Germinal center (tissue), 1 donor: ENCODE measurements at regions not wholly inside any gene's neighbourhood (a gene's known extent, or its start where the extent isn't known, plus 50 kb on each side); places are given as distances from the start of the nearest gene placed in this dataset.

Experiments used
- DNase-seq: peaks from one replicate; pipeline ENCODE4 v3.0.0; 2012; ENCODE audit warnings: mixed read lengths, low spot score

DNA sequence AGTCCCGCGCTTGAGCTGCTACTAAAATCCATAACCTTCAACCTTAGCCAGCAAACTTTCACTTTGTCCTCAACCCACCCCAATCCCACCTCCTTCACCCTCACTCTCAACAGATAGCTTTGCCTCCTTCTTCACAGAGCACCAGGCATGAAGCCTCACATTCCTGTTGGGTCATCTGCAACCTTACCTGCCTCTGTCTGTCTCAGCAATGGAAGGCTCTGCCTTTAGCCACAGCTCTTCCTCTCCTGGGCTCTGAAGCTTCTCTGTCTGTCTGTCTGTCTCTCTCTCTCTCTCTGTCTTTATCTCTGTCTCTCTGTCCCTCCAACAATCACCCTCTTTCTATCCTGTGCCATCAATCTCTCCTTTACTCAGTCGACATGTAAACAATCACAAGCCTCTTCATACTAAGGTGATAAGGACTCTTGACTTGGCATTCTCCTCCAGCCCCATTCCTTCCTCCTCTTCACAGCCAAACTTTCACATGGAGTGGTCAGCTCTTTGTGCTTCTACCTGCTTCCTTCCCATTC, 220.8 kb downstream of the SPTSSA start:
- no peak for DNase-seq

DNA sequence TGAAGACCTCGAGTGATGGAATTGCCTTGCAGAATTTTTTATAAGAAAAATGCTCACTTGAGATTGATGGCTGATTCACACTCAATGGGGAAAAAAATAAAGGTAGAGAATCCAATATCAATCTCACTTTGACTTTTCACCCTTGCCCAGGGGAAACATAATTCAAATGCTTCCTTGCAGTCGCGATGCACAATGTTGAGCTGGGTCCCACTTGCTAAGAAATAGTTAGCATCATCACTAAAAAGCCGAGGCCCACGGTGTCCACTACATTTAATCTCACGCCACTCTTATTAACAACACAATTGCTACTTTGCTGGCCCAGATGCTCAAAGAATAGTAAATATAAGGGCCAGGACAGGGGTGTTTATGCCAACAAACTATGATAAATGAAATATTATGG, 223.4 kb downstream of the SPTSSA start:
- DNase-seq: no peak

GRCh38 chr14:34237677-34238076, 224.4 kb downstream of the SPTSSA start:
- no peak for DNase-seq

- no peak for DNase-seq
These were observed 225.0 kb downstream of the SPTSSA start for GRCh38 chr14:34237081-34237480.

DNA sequence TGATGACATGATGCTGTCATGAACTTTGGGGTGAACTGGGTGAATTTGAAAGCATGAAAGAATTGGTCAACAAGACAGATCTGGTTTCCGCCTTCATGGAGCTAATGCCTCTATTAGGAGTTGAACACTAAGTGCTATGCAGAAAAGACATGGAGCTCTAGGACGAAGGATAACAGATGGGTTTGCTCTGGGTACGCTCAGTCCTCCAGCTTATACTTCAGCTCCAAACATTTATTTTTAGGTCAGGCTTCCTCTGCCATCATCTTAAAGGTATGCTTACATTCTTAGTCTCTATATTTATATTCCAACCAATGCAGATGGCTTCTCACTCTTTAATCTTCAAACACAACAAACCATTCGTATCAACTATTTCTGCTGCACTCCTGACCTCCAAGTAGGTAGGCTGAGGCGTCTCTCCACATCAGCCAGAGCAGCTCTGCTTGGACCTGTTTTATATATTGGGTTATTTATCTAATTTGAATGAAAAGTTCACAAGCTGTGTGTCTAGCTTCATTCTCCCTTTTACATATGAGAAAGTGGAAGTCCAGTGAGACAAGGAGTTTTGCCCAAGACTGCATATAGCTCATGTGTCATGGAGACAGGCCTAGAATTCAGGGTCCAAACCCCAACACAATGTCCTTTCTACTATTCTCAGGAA, 226.3 kb downstream of the SPTSSA start:
- DNase-seq: no peak

DNA sequence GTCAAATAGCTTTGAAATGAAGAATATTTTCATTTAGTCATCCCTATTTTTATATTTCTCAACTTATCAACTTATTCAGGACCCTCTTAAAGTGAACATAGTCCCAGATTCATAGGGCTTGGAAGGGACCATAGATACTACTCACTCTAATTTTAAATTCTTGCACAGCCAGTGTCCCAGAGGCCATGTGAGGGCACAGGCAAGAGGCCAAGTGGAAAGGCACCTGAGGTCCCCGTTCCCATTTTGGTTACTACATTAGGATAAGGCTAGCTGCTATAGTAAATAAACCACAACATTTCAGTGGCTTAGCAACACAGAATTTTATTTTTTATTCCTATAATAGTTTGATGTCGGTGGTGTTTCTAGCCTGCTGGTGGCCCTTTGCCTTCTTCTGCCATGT, 227.8 kb downstream of the SPTSSA start:
- DNase-seq: no peak

- no peak for DNase-seq
These were observed 228.4 kb downstream of the SPTSSA start for GRCh38 chr14:34233619-34234018.

DNA sequence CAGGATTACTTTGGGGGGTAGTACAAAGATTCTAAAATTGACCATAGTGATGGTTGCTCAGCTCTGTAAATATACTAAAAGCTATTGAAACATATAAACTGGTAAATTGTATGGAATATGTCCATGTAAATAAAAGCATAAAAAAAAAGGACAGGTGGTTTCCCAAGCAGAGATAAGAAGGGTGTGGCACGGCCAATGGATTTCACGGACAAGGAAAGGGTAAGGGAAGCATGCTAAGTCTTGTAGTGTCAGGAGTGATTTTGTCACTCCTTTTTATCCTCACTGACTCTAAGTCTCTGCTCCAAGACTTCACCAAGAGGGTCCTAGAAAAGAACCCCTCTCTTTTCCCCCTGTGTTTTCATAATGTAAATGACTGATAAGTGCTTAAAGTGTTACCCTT, 229.2 kb downstream of the SPTSSA start:
- DNase-seq: no peak

GRCh38 chr14:34231626-34232025, 230.4 kb downstream of the SPTSSA start:
- no peak for DNase-seq

- no peak for DNase-seq
These were observed 232.9 kb downstream of the SPTSSA start for GRCh38 chr14:34229140-34229539.

DNA sequence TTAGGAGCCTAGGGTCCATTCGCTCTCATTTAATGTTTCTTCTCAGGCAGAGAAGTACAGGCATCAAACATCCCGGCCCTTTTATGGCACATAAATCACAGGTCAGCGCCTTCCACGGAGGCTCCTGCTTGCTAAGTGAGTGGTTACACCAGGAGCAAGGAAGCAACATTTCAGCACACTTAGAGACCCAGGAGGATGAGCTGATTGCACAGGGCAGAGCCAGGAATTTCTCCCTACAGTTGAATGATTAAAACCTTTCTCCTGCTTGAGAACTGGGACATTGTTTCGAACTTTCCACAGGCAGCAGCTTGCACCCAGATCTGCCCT, 233.4 kb downstream of the SPTSSA start:
- no peak for DNase-seq

GRCh38 chr14:34227834-34228649, 234.0 kb downstream of the SPTSSA start:
- peak; percentile 51 for DNase-seq

DNA sequence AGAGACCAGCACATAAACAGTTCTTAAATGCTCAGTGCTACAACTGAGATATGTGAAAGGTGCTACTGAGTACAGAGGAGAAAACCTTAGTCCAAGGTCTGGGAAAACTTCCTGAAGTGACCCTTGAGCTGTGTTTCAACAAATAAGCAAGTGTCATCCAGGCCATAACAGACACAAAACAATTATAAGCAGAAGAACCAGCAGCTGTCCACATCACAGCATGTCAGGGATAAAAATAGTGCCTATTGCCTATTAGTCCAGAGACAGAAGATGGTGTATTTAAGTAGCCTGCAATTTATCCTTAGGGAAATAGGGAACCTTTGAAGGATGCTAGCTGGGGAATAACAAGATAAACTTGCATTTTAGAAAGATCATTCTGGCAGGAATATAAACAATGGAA, 237.8 kb downstream of the SPTSSA start:
- DNase-seq: no peak

DNA sequence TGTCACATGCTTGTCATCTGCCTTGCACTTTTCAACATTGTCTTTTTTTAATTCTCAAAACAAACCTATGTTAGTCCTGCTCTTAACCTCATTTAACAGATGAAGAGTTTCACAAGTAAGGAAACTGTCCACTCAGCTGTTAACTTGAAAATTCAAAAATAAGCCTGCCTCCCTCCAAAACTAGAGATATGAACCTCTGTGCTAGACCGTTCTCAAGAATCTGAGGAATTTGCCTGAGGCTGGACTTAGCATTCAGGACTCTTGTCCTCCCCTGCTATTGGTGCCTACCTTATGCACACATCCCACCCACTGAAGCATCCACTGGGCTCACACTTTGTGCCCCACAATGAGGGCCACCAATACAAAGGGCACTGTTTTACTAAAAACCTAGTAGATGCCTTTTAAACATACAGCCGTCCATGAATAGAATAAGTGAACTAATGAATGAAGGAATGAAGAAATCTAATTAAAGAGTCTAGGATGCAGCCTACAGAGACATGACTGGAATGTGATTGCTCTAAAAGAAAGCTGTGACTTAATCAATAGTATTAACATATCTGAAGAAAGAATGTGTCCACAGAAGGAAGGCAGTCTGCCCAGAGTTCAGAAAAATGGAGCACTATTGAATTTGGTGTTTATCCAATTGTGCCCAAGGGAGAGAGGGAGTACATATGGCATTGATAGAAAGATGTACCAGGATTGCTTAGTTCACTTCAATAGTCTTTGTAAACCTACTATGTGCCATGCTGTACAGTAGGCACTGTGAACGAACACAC, 238.5 kb downstream of the SPTSSA start:
- DNase-seq: no peak

GRCh38 chr14:34222867-34223266, 239.2 kb downstream of the SPTSSA start:
- no peak for DNase-seq

GRCh38 chr14:34222122-34222521, 239.9 kb downstream of the SPTSSA start:
- no peak for DNase-seq

DNA sequence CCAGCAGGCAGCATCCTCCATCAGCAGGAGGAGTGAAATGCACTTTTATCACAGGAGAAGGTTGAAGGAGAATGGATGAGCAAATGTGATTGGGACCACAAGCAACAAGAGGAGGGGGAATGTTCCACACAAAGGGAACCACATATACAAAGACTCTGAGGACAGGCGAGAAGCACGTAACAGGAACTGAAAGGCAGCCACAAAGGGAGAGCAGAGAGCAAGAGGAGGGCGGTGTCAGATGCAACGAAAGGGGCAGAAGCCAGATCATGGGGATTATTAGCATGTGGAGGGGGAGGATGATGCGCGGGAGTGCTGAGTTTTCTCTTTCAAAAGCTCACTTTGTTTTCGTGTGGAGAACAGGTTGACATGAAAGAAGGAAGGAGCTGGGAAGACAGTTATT, 241.1 kb downstream of the SPTSSA start:
- DNase-seq: no peak

DNA sequence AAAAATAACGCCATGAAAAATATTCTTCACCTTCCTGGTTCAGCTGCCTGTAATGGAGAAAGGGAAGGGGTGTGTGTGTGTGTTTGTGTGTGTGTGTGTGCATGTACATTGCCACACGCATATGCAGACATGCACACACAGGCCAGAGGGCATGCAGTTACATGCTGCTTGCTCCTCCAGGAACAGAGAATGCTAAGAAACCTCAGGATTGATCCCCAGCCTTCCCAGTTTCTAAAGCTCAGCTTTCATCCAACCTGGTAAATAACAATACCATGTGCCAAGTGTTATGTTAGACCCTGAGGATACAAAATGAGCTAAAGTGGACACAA, 241.7 kb downstream of the SPTSSA start:
- DNase-seq: no peak

GRCh38 chr14:34219661-34220377, 242.2 kb downstream of the SPTSSA start:
- no peak for DNase-seq

- no peak for DNase-seq
These were observed 243.2 kb downstream of the SPTSSA start for GRCh38 chr14:34218881-34219280.

GRCh38 chr14:34214961-34215360, 247.1 kb downstream of the SPTSSA start:
- DNase-seq: no peak

DNA sequence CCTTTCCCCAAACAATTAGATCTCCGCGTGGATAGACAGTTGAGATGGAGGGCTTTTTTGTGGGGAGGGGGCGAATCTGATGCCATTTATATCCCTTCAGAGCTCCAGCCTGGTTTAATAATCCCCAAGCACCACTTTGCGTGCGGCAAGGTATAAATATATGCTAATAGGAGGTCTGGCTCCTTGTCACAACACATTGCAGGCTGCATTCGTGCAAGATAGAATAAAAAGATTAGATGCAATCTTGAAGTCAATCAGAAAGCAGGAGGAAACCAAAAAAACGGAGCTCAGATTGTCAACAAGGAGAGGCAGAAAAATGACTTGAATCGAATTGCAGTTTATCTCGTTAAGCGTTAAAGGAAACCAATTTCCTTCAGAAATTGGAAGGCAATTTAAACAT, 248.7 kb downstream of the SPTSSA start:
- no peak for DNase-seq
